Stimulated activated CD8-positive, alpha-beta memory T cell treated with anti-CD3 and anti-CD28 coated beads, Interleukin-15, amount 100 ng/mL, for 48 hours (primary cell): ENCODE measurements at regions not wholly inside any gene's neighbourhood (a gene's known extent, or its start where the extent isn't known, plus 50 kb on each side); places are given as distances from the start of the nearest gene placed in this dataset.

ENCODE experiments used
- DNase-seq, 2 donors: peaks; one replicate each; pipeline ENCODE4 v3.0.0-alpha.2; 2020; ENCODE audit warnings: low read depth in 2 of 2

DNA sequence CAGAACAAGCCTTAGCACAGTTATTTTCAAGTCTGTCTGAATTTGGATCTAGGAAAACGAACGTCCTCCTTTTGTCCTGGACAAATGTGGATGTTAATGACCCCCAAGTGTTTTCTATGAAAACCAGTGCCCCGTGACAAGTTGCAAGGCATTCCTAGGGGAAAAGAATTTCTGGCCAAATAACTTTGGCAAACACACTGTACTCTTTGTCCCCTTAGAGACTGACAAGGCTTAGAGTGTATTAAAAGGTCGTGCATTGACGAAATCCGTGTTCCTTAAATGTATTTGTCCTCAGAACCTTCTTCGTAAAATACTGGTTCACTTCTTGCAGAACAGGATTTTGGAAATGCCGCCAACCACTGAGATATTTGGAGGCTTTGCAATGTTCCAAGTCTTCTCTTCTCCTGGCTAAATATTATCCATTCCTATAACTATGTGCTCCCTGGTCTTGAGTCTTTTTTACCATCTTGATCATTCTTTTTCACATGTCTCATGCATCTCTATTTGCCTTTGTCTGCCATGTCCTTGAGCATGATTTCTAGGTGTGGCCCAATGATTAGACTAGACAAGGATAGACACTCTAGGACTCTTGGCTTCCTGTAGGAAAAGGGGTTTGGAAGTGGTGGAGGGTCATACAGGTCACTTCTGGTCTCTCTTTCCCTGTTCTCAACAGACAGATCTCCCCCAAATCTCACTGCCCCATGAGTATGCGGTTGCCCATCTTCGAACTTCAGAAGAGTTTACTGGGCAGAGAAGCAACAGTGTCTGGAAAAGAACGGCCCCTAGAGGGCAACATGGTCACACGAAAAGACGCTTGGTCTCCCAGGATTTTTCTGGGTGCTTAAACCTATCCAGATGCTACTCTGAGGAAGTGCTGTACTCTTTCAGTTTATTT is 117.5 kb downstream of the EDEM1 start:
- DNase-seq = peak in 1 of 2 donors; percentile 15

GRCh38 chr3:5305684-5305989 is 118.1 kb downstream of the EDEM1 start:
- DNase-seq = no peak

GRCh38 chr3:5309171-5309570 is 121.7 kb downstream of the EDEM1 start:
- DNase-seq = no peak

DNA sequence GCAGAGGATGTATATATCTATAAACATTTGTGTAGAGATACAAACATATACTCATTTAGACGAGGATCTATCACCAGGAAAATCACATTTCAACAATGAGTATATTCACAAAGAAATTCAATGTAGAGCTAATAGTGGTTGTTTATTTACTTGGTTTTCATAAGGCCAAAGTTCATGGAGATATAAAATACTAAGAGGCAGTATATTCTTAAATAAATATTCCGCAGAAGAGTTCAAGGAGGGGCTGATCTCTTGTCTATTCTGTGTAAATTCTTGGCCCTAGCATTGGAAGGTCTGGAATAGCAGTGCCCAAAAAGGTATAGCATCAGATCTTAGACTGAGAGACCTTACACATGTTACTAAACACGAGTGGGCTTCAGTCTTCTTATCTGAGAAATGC is 122.1 kb downstream of the EDEM1 start:
- no peak for DNase-seq

GRCh38 chr3:5310509-5310908 is 123.0 kb downstream of the EDEM1 start:
- DNase-seq = no peak

- no peak for DNase-seq
These were observed 124.8 kb downstream of the EDEM1 start for GRCh38 chr3:5312290-5312689.

DNA sequence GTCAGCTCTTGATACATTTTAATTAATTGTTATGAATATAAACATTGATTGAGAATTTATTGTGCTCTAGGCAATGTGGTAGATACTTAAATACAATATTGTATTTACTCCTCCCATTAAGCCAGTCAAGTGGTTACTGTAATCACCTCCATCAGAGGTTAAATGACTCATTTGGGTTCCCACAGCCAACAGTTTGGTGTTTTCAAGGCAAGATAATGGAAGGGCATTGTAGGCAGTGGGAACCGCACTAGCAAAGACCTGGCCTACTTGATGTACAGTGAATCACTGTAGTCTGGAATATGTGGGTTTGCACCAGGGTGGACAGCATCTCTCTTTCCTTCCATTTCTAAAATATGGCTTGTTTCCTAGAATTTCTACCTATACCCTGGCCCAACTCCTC is 127.4 kb downstream of the EDEM1 start:
- DNase-seq = no peak

- no peak for DNase-seq
These were observed 130.1 kb downstream of the EDEM1 start for GRCh38 chr3:5317557-5317956.

DNA sequence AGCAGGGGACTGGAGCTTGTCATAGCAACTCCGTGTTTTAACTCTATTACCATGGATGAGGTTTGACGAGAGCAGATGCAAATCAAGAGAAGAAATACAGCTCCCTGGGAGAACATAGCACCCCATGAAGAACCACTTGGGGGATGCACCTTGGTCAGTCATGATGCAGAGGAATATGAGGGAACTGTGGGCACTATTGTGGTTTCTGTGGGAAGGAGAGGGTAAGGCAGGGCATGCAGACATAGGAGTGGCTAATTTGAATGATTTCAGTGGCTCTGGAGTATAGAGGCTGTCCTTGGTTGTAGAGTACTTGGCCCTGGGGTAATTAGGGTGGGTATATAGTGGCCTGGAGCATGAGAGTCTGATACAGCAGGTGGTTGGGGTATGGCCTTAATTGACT is 131.9 kb downstream of the EDEM1 start:
- DNase-seq = no peak

DNA sequence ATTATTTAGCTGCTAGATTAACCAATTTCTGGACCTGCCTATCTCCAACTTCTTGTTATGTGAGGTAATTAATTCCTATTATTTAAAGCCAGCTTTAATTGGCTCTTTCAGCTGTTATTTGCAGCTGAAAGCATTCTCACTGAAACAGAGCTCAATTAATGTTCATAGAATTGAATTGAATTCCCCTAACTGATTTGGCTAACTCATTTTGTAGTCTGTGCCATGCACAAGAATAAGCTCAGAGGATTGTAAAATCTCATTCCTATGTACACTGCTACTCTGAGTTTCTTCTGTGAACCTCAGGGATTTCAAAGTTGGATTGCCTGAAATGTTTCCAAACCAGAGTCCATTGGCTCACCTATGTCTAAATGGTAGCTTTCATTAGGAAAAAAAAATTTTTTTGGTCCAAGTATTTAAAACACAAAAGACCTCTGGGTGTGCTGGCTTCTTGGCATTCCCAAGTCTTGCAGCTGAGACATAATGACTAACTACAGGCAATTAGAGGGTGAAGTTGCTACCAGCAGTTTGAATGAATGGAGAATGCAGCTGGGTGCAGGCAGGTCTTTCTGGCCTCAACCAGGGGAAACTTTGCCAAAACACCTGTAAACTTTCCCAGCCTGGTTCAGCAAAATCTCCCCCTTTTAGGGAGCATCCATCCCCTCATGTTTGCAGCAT is 134.3 kb downstream of the EDEM1 start:
- DNase-seq = no peak

DNA sequence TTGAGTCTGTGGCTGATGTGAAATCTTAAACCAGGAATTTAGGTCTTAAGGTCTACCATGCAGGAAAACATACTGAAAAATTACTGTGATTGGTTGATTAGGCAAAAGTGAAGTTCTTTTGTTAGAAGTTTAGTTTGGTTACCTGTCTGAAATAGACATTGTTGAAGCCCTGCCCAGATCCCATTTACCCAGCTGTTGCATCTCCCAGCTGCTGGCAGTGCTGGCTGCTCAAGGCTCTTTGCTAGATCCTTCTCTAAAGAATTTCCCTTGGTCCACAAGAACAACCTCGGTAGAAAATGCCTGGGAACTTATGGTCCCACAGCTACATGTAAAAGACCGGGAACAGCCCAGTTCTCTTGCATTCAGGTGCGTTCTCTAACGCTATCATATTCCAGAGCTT is 137.3 kb downstream of the EDEM1 start:
- DNase-seq = no peak

DNA sequence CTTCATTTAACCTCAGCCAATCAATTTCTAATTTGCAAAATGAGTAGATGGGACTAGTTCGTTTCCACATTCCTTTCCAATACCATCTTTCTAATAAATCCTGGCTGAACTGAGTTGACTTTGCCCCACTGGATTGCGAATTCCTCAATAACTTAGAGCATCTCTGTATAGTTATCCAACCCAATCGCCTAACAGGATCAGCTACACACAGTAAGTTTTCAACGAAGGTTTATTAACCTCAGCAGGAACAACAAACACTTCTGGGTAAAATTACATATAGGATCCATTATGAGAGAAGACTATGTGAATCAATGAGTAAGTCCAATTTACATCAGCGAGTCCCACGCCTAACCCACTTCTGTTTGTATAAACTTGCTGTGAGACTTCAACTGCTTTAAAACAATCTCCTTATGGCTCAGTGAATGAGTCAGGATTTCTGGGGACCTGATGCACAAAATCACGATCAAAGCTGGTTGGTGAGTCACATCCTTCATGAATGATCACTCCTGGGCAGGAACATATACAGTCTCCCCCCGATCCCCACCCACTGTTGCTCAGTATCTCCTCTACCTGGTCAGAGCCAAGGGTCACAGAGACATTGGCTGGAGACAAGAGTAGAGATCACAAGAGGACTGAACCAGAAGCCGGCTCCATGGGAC is 142.8 kb downstream of the EDEM1 start:
- DNase-seq = peak; percentile 6 to 30

DNA sequence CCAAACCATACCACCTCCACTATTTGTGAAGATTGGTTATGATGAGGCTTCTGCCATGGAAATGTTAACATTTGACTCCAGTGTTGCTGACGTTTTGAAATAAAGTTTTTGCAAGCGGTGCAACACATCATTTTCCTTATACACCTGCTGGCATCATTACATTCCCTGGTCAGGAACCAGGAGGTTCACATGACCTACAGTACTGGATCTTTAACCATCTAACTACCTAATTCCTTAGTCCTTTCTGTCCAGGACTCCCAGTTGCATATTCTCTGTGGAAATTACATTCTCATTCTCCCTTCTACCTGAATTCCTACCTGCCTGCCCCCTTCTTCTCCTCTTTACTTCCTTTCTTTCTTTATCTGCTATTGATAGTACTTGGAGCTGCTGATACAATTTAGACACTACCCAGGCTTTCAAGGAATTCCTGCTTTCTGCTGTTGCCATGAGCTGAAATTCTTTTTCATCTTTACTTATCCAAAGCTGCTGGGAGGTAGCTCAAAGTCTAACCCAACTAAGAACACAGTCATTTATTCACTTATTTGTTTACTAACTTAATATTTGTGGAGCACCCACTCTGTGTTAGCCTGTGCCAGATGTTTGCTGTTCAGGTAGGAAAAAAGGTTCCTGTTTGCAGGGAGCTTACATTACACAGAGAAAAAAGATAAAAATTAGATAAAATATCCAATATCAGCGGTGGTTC is 144.2 kb downstream of the EDEM1 start:
- DNase-seq = no peak

DNA sequence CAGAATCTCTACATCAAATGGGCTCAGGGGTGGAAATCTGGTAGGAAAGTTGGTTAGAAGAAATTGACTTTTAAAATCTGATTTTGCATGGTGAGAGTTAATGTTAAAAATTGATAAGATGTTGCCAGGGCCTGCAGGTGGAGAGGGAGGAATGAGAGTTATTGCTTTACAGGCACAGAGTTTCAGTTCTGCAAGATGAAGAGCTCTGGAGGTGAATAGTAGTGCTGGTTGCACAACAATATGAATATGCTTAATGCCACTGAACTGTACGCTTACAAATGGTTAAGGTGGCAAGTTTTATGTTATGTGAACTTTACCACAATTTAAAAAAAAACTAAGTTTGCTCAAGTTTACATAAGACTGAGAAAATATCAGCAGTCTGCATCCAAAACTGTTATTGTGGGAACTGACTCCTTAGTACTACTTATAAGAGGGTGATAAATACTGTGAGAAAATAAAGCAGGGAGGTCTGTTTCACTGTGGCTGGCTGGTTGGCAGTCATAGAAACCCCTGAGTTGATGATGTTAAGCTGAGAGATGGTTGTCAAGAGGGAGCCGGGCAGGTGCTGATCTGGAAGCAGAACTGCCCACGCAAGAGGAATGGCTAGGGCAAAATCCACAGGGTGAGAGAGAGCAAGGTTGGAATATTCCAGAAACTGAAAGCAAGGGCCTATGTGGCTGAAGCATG is 144.9 kb downstream of the EDEM1 start:
- DNase-seq = no peak

DNA sequence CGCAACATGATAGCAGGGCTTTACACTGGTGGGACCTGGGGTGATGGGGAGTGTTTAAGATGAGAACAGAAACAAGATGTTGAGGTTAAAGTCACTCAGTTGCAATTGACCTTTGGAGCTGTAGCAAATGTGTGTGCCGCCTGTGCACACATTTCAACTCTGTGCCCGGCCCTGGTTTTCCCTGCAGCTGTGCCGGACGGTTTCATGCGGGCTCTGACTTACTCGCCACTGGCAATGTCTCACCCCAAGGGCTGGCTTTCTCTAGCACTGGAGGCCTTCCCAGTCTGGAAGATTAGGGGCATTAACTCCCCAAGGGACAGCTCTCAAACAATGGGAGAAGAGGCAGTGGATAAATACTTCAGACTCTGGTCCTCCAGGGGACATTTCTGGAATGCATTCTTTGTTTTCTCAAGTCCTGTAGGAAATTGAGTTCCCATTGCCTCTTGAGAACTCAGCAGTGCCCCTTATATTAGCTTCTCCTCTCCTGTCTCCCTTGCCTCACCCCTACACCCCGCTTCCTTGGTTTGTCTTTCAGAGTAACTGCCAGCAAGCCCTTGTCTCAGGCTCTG is 152.5 kb downstream of the EDEM1 start:
- no peak for DNase-seq

- DNase-seq = no peak
These were observed 154.1 kb downstream of the EDEM1 start for GRCh38 chr3:5341610-5342009.

- DNase-seq = no peak
These were observed 156.0 kb downstream of the EDEM1 start for GRCh38 chr3:5343459-5343858.

GRCh38 chr3:5344707-5345106 is 157.2 kb downstream of the EDEM1 start:
- DNase-seq = no peak

DNA sequence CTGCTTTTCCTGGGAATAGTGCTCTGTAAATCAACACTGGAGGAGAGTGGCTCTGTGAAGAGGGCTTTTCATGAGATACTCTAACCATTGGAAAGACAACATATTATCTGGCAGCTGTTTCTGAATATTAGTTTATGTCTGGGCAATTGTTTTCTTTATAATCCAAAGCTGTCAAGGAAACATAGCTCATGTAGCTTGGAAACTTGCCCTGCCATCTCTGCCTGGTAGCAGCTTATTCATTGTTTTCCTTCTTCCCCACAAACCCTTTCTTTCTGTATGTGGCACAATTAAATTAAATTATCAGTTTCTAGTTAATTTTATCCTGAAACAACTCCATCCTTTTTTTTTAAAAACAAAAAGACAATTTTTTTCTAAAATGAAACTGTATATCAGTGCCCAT is 160.0 kb downstream of the EDEM1 start:
- DNase-seq = no peak

DNA sequence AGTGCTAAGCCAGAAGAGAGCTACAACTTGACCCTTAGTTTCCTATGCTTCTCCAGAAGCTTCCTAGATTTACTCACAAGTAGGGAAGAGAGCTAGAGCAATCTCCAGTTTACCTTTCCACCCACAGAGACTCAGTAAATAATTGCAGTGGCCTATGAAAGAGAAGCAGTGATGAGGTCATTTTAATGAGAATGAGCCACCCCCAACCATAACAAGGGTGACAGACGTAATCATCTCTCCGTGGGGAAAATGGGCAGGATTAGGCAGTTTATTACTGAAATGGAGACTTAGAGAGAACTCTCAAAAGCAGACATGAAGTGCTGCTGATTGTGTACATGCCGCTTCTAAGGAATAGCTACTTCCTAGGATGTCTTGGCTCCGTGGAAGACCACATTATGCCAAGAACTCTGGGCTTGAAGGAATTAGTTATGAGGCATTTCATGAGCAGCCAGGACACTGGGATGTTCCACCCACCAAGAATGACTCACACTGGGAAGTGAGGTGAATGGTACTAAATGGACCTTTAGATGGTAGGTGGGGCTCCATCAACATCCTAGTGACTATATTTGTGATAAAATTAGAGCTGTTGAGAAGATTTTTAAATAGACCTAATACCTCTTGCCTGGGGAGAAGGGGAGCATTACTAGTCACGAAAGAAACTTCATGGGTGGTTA is 160.9 kb downstream of the EDEM1 start:
- DNase-seq = no peak

DNA sequence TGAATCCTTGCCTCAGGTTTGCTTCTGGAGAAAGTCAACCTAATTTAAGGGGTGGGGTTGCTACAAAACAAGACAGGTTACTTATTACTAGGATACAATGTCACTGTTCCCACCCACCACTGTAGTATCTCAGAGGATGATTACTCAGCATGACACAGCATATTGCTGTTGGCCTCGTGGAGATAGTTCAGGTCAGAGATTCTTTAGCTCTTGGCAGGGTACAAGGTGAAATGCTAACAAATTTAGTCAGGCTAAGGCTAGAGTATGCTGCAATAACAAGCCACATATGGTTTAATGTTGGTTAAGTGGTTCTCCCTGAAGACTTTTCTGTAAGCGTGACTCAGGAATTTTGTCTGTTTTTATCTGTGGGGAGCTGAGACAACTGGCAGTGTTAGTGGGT is 161.8 kb downstream of the EDEM1 start:
- no peak for DNase-seq
